DMS114 treated with DMSO at 0.1 percent for 48 hours (cell line): ENCODE measurements at regions not wholly inside any gene's neighbourhood (a gene's known extent, or its start where the extent isn't known, plus 50 kb on each side); places are given as distances from the start of the nearest gene placed in this dataset.
"Not testable (repeated sequence)": the region's sequence is repeated elsewhere in the genome, so short reads cannot be mapped to it uniquely, and the experiment has no call there.

Experiments
- DNase-seq: peaks from one replicate; lab custom pipeline; 2025; ENCODE audit not compliant: unreplicated experiment; lab: John Stamatoyannopoulos, UW

- no peak for DNase-seq
These were observed 375.0 kb upstream of the CCNH start for GRCh38 chr5:87787625-87788256.

DNA sequence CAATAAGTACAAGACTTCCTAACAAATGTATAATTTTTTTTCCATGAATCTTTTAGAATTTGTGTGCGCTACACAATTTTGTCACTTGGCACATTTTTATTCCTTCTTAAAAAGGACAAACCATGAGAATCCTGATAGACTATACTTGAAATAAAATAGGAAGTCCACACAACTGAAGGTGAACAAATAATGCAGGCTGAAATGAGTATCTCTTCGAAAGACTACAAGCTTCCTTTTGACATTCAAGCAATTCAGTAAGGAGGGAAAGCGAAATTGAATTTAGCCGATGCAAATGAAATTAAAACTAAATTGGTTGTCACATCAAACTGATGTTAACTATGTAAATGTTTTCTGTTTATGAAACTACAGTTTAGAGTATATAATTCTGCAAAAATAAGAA lies 374.4 kb upstream of the CCNH start:
- DNase-seq = no peak

DNA sequence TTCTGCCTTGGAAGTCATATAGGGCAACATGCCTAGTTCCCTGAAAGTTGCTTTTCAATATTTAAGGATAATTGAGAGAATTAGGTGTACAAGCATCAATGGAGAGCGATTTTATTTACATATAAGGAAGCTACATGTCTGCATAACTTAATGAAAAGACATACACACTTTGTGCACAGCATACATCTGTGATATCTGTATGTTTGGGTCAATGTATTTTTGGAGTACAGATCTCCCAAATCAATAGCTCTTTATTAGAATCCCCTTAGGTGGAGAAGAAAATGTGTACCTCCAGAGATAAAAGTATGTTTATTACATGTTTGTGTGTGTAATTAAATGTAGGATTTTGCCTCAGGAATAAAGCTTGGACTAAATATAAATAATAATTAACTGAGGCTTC lies 373.7 kb upstream of the CCNH start:
- DNase-seq = no peak

DNA sequence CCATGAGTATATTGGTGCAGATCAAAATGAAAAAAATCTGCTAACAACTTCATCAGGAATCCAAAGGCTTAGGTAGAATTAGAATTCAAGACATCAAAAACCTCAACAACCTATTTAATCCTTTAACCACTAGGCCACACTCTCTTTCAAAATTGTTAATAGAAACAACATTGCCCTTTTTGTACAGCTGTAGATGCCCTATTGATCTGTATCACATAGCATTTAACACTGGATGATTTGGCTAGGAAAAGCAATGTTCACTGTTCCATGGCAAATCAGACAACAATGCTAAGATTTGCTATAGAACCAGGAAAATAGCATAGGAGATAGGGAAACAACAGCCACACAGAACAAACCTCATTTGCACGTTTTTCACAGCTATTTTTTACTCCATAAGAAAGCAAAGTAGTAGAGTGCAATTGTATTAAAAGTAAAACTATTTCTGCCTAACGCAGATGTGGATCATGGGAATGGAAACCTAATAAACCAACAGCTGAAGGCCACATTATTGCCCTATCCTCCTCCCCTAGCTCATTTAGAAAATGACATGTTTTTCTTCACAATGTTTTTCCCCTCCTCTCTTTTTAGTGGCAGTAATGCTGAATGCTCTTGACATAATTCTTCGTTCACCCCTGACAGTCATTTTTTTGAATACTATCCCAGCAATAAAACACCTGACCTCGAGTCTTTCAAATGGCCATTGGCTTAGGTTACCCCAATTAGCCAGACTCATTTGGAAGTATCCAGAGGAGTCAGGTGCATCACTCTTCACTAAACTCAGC lies 373.0 kb upstream of the CCNH start:
- DNase-seq = no peak

DNA sequence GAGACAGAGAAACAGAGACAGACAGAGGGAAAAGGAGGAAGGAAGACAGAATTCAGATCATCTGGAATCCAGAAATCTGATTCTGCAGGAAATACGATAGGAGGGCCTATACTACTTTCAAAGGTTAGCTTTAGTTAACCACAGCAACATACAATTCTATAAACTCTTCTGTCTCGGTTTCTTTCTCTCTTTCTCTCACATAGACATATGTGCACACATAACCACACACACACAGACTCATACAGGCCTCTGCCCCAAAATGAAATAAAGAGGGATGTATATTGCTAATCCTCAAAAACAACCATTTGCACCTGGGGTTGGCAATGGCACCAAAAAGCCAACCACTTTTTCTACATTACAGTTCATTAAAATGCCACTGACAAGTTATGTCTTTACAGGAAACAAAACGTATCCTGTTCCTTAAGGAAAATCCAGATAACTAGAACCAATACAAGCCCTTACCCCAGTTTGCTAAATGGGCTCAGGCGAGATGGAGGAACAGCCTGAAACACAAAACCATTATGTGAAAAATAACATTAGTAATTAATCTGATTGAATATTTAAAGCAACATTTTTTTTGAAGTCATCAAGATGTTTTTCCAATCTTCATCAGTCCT lies 372.3 kb upstream of the CCNH start:
- no peak for DNase-seq

- DNase-seq = no peak
These were observed 371.6 kb upstream of the CCNH start for GRCh38 chr5:87784311-87784710.

- no peak for DNase-seq
These were observed 370.2 kb upstream of the CCNH start for GRCh38 chr5:87782916-87783315.

DNA sequence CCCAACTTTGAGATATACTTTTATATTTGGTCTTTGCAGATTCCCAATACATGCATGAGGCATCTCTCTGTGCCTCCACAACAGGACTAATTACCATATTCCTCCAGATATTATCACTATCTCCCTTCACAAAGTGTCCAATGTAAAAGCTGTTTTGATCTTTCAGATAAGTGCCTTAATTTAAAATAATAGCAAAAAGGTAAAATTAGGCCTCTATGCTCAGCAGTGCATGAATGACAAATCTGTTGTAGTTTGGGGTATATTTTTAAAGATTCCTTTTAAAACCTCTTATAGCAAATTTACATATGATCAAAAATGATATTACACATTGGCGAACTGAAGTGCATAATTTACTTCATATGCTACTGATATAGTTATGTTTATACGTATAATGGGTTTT lies 369.2 kb upstream of the CCNH start:
- no peak for DNase-seq

DNA sequence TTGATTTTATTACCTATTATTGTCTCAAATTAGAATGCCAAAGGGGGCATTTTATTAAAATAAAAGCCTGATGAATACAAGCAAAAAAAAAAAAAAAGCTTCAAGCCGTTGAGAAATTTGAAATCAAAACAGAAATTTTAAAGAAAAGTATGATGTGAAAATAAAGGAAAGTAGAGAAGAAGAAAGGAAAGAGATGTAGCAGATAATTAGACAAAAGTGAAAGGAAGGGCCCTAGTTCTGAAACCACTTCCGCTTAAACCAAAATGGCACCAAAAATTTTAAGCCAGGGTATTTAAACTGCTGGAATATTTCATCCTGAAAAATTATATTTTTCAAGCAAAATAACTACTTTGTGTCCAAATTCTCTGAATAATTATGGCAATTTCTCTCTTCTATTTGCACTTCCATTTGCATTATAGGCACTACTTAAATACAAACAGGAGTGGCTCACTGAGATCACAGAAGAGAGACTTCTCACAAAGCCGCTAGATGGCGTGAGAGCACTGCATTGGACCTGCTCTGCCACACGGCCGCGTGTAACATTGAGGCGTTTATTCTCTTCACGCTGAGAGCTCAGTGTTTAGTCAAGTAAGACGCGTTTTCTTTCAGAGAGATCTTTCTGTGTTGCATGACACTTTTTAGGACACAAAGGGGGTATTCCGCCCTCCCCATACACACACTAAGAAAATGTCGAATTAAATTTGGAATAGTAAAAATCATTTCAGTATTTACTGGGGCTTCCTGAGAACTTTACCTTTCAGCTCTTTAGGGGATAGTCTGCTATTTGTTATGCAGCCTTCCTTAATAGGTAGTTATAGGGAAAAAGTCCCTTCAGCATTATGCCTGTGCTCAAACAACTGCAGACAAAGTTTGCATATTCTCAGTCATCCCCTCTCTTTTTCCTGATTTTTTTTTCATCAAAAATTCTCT lies 368.4 kb upstream of the CCNH start:
- DNase-seq = peak; percentile 79

DNA sequence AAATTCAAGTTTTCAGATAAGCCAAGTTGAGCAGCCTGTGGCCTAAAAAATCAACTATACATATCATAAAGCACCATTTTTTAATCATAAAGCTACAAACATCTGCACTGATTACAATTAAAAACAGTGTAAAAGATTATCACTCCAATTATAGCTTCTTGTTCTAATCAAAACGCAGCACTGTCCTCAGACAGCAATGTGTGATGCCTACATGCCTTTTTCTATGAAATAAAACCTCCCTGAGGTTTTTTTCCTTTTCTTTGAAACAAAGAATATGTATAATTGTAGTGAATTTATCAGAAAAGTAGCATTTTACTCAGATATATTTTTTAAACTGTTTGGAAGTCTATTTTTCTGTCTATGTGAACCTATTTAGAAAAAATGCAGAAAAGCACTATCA lies 366.1 kb upstream of the CCNH start:
- no peak for DNase-seq

DNA sequence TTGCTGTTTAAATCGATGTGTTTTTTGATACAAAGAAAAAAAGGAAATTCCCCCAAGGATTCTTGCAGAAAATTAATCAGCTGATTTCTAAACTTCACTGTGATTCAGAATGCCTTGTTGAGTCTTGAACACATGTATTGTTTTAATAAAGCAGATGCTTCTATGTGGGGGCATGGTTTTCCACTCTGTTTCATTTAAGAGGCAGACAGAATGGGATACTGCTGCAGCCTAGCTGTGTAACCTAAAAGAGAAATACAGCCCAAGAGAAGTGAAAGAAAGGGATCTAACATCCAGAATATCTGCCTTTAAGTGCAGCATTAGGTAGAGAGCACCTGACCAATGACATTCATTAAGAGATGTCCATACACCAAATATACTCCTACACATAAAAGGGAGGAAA lies 365.1 kb upstream of the CCNH start:
- DNase-seq = no peak

DNA sequence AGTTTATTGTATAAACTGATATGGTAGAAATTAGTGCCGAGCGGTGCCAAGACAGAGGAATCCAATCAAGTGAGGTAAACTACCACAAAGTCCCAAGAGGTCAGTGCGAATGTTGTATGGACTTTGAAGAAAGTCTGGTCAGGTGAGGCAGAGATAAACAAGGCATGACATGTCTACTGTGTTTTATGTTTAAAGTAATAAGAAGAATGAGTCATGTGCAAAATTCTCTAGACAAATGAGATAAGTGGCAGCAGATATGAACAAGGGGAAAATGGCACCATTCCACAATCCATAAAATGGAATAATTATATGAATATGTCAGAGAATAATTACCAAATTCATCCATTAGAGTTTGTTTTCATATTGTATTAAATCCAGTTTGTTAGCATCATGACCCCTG lies 364.1 kb upstream of the CCNH start:
- DNase-seq = no peak

DNA sequence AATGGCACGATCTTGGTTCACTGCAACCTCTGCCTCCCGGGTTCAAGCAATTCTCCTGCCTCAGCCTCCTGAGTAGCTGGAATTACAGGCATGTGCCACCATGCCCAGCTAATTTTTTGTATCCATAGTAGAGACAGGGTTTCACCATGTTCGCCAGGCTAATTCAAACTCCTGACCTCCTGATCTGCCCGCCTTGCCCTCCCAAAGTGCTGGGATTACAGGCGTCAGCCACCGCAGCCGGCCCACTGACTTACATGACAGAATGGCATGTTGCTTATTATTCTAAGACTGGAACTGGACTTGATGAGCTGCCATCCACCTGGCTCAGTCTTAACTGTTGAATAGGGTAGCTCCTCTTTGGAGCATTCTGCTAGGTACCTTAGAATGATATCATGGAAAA lies 363.6 kb upstream of the CCNH start:
- not testable (repeated sequence) for DNase-seq

GRCh38 chr5:87775228-87775627 lies 362.5 kb upstream of the CCNH start:
- no peak for DNase-seq

DNA sequence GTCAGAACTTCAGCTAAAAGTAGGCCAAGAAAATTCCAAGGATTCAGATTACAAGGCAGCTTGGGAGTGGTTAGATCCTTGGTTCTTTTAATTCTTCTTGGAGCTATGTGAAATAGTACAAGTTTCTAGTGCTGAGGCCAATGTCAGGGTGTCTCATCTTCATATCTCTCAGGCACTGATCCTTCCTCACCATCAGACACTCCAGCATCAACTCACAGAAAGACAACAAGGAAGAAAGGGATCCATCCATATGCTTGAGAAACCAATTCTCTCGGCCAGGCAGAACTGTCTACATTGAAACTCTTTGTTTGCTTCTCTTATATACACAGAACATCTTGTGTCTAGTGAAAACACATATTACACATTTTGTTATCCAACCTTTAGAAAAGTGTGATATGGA lies 362.1 kb upstream of the CCNH start:
- no peak for DNase-seq

DNA sequence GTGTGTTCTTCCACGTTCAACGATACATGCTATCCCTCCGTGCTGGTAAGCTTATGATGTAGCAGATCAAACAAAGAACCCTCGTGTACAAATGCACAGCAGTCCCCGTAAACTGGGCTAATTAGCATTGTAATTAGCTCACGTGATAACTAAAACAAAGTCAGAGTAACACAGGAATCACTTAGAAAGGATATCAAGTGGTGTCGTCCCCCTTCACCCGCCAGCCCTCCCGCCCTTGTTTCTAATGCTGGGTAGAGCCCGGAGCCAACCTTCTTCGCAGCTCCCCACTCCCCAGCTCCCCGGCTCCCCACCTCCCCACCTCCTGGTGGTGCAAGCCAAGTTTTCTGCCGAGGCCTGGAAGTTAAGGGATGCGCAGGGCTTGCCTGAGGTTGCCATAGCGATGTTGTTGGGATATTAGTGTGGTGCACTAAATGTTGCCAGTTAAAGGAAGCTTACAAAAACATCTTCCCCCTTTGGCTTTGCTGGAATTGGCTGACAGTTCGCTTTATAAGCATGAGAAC lies 357.9 kb upstream of the CCNH start:
- DNase-seq = no peak

- DNase-seq = no peak
These were observed 357.4 kb upstream of the CCNH start for GRCh38 chr5:87770016-87770570.

GRCh38 chr5:87769157-87769556 lies 356.4 kb upstream of the CCNH start:
- DNase-seq = no peak

DNA sequence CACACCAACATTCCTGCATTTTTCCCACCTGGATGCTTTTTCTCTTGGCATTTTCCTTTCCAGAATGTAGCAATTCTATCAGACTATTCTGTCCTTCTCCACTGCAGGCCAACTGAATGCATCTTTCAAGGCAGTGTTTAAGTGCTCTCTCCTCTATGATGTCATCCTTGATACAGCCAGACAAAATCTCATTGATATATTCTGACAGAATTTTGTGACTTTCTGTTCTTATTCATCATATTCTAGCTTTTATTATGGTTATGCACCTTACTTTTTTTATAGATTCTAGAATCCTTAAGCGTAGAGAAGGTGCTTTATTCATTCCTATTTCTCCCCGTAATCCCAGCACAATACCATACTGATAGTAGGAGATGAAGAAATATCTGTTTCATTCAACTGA lies 355.5 kb upstream of the CCNH start:
- no peak for DNase-seq

DNA sequence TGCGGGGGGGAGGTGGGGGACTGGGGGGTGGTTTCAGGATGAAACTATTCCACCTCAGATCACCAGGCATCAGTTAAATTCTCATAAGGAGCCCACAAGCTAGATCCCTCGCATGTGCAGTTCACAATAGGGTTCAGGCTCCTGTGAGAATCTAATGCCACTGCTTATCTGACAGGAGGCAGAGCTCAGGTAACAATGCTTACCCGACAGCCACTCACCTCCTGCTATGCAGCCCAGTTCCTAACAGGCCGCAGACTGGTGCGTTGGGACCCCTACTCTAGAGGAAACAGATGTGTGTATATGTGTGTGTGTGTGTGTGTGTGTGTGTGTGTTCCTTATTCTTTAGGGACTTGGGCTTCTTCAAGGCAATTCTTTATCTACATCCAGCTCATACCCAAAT lies 352.3 kb upstream of the CCNH start:
- no peak for DNase-seq

GRCh38 chr5:87762631-87763030 lies 349.9 kb upstream of the CCNH start:
- no peak for DNase-seq
